Activated CD4-positive, alpha-beta T cell treated with anti-CD3 and anti-CD28 coated beads, Interleukin-2, amount 50 U/mL, for 24 hours (primary cell): ENCODE measurements at regions not wholly inside any gene's neighbourhood (a gene's known extent, or its start where the extent isn't known, plus 50 kb on each side); places are given as distances from the start of the nearest gene placed in this dataset.
"Not testable (repeated sequence)": the region's sequence is repeated elsewhere in the genome, so short reads cannot be mapped to it uniquely, and the experiment has no call there.

Experiments
- DNase-seq, 2 donors: peaks; one replicate each; pipeline ENCODE4 v3.0.0-alpha.2; 2020; ENCODE audit warnings: low read depth in 1 of 2, low spot score in 1 of 2

DNA sequence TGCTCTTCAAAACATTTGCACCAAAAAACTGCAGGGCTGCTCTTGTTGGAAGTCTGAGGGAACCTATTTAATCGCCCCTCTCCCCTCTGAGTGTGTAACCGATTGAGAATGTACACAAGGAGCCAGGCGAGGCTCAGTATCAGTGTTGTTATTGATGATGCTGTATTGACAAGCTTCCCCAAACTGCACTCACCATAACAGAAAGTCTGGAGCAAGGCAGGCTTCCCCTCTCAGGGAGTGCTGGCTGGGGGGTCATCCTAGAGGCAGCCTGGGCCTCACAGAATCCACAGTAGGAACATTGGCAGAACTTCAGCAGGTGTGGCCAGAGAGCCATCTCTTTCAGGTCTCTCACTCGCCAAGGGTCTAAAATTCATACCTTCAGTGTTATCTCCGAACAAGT is 58.1 kb upstream of the TUNAR start:
- DNase-seq = no peak

DNA sequence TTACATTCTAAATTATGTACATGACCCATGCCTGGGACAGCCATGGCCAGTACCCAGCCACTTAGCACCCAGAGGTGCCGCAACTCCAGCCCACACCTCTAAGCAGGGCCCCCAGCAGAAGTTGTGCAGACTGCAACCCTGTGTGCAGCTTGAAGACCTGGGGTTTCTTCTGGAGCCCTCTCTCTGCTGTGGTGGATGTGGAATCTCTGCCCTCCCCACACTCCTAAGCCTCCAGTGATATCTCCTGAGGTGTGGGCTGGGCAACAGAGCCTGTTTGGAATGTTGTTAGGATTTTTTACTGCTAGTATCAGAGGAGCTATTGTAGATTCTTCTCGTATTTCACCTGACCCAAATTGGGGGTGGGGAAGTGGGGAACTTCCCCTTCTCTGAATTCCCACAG is 59.4 kb upstream of the TUNAR start:
- DNase-seq = no peak

GRCh38 chr14:95816539-95816938 is 60.1 kb upstream of the TUNAR start:
- no peak for DNase-seq

GRCh38 chr14:95815226-95815690 is 61.4 kb upstream of the TUNAR start:
- no peak for DNase-seq

GRCh38 chr14:95814363-95815225 is 62.0 kb upstream of the TUNAR start:
- DNase-seq = no peak

DNA sequence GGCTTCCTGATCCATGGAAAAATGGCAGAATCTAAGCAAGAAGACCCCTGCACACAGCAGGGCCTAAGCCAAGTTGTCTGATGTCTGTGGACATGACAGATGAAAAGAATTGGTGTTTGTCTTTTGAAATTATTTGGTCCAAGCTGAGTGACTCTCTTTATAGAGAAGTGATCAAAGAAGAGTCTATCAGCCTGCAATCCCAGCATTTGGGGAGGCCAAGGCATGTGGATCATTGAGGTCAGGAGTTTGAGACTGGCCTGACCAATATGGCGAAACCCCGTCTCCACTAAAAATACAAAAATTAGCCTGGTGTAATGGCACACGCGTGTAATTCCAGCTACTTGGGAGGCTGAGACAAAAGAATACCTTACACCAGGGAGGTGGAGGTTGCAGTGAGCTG is 64.8 kb upstream of the TUNAR start:
- no peak for DNase-seq

GRCh38 chr14:95808371-95808770 is 68.3 kb upstream of the TUNAR start:
- no peak for DNase-seq

- DNase-seq = no peak
Observed at GRCh38 chr14:95796788-95797187, 79.8 kb upstream of the TUNAR start.

DNA sequence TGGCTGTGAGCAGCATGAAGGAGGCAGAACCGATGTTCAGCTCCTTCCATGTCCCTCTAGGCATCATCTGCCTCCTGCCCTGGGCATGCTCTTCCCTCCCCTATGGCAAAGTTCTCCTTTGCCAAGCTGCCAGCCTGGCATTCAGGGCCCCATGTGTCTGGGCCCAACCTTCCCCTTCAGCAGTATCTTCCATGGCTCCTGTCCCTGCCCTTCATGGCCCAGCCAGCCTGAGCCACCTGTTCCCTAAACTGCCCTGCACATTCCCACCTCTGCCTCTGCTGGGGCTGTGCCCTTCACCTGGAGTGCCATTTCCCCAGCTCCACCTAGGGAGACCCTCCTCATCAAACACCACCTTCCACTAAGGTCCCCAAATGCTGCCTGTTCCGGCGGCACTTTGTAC is 74.0 kb upstream of the TCL1A start:
- no peak for DNase-seq

- DNase-seq = no peak
Observed at GRCh38 chr14:95786566-95786965, 72.6 kb upstream of the TCL1A start.

GRCh38 chr14:95784137-95784536 is 70.2 kb upstream of the TCL1A start:
- DNase-seq = no peak

GRCh38 chr14:95776798-95777534 is 63.0 kb upstream of the TCL1A start:
- no peak for DNase-seq

DNA sequence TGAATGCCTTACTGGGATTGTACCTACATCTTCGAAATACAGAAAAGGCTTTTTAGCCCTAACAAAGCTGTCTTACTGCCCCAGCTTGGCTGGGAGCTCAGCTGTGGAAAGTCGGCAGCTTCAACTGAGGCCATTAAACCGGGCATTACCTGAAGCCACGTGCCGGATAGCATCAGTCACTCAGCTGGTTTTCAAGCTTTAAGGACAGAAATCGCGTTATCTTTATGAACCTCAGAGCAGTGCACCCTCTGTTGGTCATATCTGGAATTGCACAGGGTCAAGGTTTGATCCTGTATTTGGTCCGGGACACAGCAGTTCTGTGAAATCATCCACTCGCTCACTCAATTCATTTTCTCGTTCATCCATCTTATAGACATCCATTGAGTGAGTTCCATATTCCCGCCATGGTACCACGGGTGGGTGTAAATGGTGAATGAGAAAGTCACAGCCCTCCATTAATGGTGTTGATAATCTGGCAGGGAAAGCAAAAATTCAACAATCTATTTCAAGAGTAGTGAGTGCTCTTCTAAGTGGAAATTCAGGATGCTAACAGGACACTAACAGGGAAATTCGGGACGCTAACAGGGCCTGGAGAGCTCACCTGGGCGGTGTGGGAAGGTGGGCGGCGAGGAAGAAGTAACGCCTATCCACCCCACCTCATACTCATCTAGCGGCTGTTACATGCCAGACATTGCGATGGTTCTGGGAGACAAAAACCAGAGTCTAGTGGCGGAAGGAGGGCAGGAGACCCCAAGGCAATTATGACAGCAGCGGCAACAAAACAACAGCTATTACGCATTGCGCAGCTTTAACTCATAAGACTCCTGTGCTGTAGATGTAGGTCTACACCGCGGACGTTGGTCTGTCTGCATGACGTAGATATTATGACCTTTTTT is 60.6 kb upstream of the TCL1A start:
- DNase-seq = peak; percentile 16 to 44

DNA sequence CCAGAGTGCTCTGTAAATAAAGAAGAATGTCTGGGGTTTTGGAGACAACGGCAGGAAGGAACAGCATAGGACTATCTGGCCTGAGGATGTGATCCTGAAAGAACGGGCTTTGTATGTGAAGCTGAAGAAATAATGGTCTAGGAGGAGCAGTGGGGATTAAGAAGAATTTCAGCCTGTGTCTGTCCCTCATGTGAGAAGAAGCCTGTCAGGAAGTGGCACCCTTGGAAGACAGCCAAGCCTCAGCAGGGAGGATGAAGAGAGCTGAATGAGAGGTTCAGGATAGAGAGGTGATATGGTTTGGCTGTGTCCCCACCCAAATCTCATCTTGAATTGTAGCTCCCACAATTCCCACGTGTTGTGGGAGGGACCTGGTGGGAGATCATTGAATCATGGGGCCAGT is 56.9 kb upstream of the TCL1A start:
- no peak for DNase-seq

DNA sequence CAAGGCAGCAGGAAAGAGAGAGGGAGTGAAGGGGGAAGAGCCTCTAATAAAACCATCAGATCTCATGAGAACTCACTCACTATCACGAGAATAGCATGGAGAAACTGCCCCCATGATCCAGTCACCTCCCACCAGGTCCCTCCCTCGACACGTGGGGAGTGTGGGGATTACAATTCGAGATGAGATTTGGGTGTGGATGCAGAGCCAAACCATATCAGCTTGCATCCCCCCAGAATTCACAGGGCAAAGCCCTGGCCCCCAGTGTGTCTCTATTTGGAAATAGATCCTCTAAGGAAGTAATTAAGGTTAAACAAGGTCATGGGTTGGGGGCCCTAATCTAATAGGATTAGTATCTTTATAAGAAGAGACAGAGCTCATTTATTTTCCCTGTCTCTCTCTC is 56.1 kb upstream of the TCL1A start:
- DNase-seq = no peak

DNA sequence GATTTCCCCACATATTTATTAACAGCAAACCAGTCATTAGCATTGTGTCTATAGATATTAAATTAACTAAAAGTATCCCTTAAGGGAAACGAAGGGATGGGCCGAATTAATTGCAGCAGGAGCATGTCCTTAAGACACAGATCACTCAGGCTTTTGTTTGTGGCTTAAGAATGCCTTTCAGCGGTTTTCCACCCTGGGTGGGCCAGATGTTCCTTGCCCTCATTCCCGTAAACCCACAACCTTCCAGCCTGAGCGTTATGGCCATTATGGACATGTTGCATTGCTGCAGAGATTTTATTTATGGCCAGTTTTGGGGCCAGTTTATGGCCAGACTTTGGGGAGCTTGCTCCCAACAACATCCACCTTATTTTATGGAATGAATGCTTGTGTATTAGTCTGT is 55.5 kb upstream of the TCL1A start:
- not testable (repeated sequence) for DNase-seq

DNA sequence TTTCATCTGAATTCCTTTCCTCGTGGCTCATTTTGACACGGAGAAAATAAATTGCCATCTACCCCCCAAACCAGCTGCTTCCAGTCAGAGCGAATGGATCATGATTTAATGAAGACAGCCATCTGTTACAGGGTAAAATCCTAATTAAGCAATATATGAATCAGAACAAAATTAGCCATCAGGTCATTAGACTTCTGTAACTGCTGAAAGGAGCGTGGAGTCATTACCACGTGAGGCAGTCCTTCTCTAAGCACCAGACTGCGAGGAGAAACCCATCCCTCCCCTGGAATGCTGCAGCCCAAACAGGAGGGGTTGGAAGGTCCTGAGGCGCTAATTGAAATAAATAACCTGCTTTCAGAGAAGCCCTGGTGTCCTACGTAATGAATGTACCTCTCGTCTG is 51.1 kb upstream of the TCL1A start:
- DNase-seq = no peak

DNA sequence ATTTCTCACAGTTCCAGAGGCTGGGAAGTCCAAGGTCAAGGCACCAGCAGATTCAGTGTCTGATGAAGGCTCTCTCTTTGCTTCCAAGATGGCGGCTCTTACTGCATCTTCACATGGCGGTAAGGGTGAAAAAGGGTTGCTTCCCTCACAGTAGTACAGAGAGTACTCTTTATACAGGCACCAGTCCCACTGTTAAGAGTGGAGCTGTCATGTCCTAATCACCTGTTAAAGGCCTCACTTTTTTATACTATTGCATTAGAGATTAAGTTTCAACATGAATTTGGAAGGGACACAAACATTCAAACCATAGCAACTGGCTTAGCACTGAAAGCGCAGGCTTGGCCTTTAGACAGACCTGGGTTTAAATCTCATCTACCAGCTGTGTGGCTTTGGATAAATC is 50.0 kb upstream of the TCL1A start:
- DNase-seq = no peak
